Gastroesophageal sphincter (tissue), 3 donors: ENCODE measurements at regions not wholly inside any gene's neighbourhood (a gene's known extent, or its start where the extent isn't known, plus 50 kb on each side); places are given as distances from the start of the nearest gene placed in this dataset.

Experiments used
- POLR2A ChIP-seq, 2 donors: fragments of 450-650 bp; IDR thresholded peaks; one replicate each; pipeline ENCODE4 v1.6.1; 2017; ENCODE audit warnings: antibody characterized with exemption in 2 of 2, mild to moderate bottlenecking in 2 of 2, moderate library complexity in 1 of 2
- TF ChIP-seq, protein P1 (sequence below), 4 experiments: fragments of 200-600 bp in 2 of 4; fragments of 450-650 bp in 2 of 4; sonication (generic) in 1 of 4; IDR thresholded peaks; one replicate each; pipeline ENCODE4 v1.5.1; 2017 to 2019; ENCODE audit warnings: antibody characterized with exemption in 4 of 4, mild to moderate bottlenecking in 2 of 4, moderate library complexity in 2 of 4

DNA sequence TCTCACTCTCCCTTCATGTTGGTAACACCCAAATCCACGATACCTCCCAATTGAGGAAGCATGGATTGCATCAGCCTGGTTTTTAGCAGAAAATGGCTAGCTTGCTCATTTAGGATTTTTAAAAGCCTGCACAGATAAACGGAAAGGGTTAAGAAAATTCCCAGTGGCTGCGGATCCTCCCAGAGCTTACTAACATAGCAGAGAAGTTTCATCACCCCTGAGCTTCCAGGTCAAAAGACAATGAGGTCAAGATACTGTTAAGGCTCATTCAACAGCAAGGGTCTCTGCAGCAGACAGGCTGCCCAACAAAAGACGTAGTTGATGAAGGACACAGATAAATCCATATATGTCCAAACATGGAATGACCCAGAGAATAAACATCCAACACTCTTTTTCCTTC, 220.2 kb downstream of the ASMT start:
- TF ChIP-seq, protein P1, sequence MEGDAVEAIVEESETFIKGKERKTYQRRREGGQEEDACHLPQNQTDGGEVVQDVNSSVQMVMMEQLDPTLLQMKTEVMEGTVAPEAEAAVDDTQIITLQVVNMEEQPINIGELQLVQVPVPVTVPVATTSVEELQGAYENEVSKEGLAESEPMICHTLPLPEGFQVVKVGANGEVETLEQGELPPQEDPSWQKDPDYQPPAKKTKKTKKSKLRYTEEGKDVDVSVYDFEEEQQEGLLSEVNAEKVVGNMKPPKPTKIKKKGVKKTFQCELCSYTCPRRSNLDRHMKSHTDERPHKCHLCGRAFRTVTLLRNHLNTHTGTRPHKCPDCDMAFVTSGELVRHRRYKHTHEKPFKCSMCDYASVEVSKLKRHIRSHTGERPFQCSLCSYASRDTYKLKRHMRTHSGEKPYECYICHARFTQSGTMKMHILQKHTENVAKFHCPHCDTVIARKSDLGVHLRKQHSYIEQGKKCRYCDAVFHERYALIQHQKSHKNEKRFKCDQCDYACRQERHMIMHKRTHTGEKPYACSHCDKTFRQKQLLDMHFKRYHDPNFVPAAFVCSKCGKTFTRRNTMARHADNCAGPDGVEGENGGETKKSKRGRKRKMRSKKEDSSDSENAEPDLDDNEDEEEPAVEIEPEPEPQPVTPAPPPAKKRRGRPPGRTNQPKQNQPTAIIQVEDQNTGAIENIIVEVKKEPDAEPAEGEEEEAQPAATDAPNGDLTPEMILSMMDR (IDR thresholded peaks at IDR 0.05): no peak
- no peak for TF ChIP-seq POLR2A (IDR thresholded peaks at IDR 0.05)
